GM10248 (cell line): ENCODE measurements at regions not wholly inside any gene's neighbourhood (a gene's known extent, or its start where the extent isn't known, plus 50 kb on each side); places are given as distances from the start of the nearest gene placed in this dataset.

Experiments used
- CTCF ChIA-PET: fragments of 300-600 bp; sonication (Branson Sonifier 250); formaldehyde crosslinking; extraction: SDS; loops from one replicate; lab custom pipeline; 2021; ENCODE audit warnings: antibody characterized with exemption; lab: Yijun Ruan, JAX
- POLR2A ChIA-PET: fragments of 350-650 bp; sonication (Branson Sonifier 250); formaldehyde crosslinking; extraction: SDS; loops from one replicate; lab custom pipeline; 2020; ENCODE audit warnings: antibody characterized with exemption; lab: Yijun Ruan, JAX
- DNase-seq: peaks from one replicate; pipeline ENCODE4 v3.0.0; 2012; ENCODE audit errors: extremely low spot score
- TF ChIP-seq, protein P1 (sequence below): IDR thresholded peaks from 2 replicates; pipeline ENCODE4 v1.5.1; 2012; ENCODE audit warnings: mild to moderate bottlenecking, low read depth; ENCODE audit errors: extremely low read depth, missing control alignments, control extremely low read depth

DNA sequence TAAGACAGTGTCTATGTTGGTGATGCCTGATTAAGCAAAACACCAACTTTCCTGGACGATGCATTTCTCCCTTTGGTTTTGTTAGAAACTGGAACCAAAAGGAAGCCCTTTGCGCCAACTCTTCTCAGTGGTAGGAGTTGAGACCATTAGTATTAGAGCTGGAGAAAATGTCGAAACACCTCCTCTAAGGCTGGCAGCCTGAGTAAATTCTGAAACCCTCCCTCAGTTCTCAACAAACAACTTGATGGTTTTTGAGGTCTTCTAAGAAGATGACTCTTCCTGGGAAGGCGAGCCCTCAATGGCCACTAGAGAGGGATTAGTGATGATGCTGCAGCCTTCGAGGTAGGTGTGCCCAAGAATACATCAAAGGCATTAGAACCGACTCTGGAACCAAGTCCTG is 78.4 kb upstream of the CCN6 start:
- TF ChIP-seq, protein P1, sequence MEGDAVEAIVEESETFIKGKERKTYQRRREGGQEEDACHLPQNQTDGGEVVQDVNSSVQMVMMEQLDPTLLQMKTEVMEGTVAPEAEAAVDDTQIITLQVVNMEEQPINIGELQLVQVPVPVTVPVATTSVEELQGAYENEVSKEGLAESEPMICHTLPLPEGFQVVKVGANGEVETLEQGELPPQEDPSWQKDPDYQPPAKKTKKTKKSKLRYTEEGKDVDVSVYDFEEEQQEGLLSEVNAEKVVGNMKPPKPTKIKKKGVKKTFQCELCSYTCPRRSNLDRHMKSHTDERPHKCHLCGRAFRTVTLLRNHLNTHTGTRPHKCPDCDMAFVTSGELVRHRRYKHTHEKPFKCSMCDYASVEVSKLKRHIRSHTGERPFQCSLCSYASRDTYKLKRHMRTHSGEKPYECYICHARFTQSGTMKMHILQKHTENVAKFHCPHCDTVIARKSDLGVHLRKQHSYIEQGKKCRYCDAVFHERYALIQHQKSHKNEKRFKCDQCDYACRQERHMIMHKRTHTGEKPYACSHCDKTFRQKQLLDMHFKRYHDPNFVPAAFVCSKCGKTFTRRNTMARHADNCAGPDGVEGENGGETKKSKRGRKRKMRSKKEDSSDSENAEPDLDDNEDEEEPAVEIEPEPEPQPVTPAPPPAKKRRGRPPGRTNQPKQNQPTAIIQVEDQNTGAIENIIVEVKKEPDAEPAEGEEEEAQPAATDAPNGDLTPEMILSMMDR: no peak
- DNase-seq: no peak
- CTCF ChIA-PET: interaction anchor here (1.0 to 1.2 kb wide), 3 partner anchors 8 to 20 kb away, joined by 3 read pairs; no protein-coding TSS in a partner anchor
- POLR2A ChIA-PET: no interaction called here

DNA sequence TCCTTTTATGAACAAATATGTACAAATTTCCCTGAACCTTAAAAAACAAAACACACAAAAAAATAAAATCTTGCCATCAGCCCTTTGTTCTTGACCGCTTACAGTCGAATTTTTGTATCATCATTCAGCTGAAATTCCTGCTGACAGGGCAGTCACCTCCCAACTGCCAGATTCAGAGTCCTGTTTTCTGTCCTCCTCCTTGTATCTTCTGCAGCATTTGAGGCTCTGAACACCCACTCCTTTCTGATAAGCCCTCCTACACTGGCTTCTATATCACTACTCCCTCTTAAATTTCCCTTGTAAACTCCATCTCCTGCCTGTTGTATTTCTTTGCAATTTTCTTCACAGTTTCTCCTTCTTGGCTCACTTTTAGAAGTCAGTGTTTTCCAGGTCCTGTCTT is 77.8 kb upstream of the CCN6 start:
- TF ChIP-seq, protein P1: no peak
- POLR2A ChIA-PET: no interaction called here
- no peak for DNase-seq
- CTCF ChIA-PET: no interaction called here

DNA sequence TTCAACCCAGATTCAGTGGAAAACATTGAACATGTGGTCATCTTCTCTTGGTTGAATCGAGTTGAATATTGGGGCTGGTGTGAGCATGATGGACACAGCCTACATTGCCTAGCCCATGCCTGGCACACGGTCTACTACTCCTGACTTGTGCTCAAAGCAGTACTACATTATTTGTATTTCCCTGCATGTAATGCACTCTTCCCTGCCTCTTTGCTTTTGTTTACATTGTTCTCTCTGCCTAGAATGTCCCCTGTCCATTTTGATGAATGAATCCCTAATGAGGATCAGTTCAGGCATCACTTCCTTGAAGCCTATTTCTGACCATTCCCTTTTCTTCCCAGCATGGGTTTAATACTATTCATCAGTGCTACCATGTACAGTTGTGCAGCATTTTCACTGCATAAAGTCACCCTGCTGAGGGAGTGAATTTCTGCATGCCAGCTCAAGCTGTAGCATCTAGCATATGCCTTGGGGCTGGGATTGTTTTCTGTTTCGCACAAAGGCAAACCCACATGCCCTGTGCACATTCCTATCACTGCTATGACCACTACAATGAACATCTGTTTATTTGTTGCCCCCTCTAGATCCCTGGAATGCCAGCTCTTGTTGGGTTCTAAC is 75.3 kb upstream of the CCN6 start:
- CTCF ChIA-PET: interaction anchor here (1.6 kb wide), 1 partner anchor 19 kb away, joined by 4 read pairs; no protein-coding TSS in a partner anchor
- POLR2A ChIA-PET: no interaction called here
- DNase-seq: no peak
- TF ChIP-seq, protein P1: no peak

DNA sequence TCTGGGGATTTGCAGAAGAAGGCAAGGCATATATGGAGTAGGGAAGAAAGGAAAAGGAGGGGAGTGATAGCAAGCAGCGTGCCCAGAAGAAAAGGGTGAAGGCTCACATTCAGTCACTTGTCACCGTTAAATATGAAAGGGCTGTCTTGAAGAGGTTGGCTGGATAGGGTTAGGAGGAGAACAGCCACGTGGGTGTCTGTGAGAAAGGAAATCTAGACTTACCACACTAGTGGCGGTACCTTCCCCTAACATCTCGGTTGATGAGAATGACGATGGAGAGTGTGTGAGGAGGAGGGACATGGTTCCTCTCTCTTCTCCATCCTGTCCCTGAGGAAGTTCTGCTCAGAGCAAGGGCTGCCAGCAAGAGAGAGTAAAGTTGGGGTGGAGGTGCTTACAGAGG is 74.3 kb upstream of the CCN6 start:
- TF ChIP-seq, protein P1: no peak
- no peak for DNase-seq
- CTCF ChIA-PET: no interaction called here
- POLR2A ChIA-PET: no interaction called here

DNA sequence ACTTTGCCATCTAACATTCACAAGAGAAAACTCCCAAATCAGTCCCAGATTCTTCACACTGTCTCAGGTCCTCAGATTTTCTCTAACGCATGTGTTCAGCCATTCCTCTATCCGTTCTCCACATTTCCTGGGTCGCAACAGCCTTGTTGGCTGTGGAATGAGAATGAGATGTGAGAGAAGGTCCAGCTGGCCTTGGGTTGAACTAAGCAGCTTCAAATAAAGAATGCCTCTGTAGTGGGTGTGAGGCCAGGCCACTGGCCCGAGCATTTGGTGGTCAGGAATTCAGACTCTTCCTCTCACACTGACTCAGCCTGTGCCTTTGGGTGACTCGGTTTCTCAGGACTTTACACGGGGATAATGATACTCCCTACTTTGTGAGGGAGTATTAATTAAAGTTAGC is 73.8 kb upstream of the CCN6 start:
- POLR2A ChIA-PET: no interaction called here
- no peak for DNase-seq
- CTCF ChIA-PET: interaction anchor here (1.7 kb wide), 1 partner anchor 12 kb away, joined by 7 read pairs; no protein-coding TSS in a partner anchor
- TF ChIP-seq, protein P1: no peak

DNA sequence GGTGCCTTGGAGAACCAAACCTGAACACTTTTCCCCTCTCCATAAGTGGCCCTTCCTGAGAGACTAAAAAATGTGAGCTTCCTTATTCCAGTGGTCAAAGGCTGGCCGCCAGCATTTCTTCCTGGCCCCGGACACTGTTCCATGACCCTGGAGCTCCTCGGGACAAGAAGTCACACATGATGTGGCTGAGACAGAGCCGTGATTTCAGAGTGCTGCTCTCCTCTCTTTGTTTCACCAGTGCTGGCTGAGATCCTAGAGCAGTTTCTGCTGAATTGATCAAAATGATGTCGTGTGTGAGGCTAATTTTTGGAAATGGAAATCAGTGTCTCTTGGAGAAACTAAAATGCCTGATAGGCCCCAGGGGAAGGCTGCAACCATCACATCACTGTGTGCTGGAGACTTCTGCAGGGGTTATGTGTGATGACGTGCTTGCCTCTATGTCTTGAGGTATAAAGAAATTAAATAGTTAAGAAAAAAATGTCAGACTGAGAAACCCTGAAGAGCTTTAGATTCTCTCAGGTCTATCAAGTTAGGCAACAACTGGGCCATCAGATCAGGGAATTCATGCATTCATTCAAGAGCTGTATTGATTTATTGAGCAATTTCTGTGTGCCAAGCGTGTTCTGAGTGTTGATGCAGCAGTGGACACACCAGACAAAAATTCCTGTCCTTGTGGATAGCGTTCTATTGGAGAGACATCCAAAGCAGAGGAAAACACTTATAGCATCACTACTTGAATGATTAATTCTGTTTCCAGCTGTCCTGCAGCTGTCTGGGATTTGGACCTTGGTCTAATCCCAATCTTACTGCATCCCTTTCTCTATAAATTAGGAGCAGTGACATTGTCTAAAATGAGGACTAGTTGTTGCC is 72.7 kb upstream of the CCN6 start:
- POLR2A ChIA-PET: no interaction called here
- no peak for DNase-seq
- TF ChIP-seq, protein P1: no peak
- CTCF ChIA-PET: interaction anchor here (1.0 to 1.7 kb wide), 3 partner anchors 11 to 47 kb away, joined by 5 to 7 read pairs (median 5); no protein-coding TSS in a partner anchor
